HG03469 (cell line): ENCODE measurements at regions not wholly inside any gene's neighbourhood (a gene's known extent, or its start where the extent isn't known, plus 50 kb on each side); places are given as distances from the start of the nearest gene placed in this dataset.

Source experiments
- ATAC-seq: cut with Tn5 transposase; IDR thresholded peaks from one replicate; pipeline ENCODE4 v1.9.1; 2021; ENCODE audit warnings: mild to moderate bottlenecking, moderate library complexity, moderate number of reproducible peaks; ENCODE audit not compliant: unreplicated experiment

DNA sequence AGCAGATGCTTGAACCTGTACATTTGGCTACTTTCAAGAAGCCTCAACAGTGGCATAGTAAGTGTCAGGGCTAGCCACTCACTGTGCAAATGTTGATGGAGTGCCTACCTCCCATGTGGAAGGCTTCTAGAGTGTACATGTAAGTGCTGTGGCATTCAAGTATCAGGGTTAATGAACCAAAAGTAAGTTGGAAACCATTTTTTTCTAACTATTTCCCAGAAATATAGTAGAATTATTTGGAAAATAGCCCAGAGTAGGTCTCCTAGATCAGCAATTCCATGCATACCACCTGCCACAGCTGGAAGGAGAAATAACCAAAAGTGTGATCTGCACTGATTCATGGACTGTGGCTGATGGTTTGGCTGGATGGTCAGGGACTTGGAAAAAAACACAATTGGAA, 53.3 kb downstream of the FOXD1 start:
- no peak for ATAC-seq

DNA sequence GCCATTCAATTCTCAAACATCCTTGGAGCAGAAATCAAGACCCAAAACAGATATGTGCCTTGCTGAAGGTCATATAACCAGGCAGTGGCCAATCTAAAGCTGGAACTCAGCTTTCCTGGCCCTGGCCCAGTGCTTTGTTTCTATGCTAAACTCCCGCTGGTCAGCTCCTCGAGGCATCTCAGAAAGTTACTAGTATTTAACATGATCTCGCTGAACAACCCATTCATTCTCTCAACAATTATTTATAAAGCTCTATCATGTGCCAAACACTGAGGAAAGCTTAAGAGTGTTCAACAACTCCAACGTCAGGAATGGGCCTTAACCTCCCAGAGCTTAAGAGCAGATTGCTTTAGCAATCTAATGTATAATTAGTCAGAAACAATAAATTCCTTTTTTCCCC, 54.0 kb downstream of the FOXD1 start:
- no peak for ATAC-seq

DNA sequence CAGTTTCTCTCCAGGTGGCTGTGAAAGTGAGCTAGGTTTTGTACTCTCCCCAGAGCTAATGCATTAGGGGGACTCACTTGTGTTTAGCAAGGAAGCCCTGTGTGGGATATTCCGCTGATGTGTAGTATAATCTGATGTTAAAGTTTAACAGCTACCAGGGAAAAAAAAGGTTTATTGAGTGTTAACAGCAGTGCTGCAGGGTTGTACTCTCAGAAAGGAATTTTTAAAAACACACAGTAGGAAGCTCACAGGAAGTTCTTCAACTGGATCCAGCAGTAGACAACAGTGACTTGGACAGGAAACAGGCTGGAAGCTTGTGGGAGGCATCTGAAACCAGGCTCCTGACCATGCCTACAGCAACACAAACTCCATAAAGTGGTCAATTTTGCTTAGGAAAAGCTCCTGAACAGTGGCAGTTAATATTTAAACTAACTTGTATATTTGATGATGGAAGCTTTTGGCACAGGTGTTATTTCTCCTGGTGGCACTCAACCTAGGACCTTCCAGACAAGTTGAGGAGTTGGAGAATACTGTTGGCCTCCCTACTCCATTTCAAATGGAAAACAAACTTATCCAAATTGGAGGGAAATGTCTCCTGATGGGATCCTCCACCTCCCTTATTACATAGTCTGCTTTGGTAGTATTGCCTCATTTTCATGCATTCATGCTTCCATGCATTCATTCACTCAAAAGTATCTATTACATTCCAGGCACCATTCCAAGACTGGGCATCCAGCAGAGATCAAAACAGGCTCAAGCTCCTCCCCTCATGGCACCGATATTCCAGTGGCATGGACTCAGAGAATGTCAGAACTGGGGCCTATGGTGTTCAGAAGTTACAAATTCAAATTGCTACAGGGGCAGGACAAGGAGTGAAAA, 54.7 kb downstream of the FOXD1 start:
- no peak for ATAC-seq

DNA sequence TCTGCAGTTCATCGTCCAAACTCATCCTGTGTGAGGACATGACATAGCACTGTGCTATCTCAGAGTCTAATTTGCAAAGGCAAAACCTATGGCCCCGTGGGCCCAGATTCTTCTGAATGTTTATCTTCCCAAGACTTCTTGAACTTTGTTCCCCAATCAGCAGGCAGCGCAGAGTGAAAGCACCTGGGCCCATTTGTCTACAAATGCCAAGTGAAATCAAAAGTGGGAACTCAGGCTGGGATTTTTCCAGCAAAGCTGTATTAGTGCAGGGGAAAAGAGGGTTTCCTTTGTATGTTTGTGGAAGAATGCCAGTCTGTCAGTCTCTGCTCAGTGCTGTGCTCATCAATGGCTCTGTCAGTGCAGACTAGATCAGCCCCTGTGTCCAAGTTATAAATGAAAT, 55.8 kb downstream of the FOXD1 start:
- ATAC-seq = no peak

DNA sequence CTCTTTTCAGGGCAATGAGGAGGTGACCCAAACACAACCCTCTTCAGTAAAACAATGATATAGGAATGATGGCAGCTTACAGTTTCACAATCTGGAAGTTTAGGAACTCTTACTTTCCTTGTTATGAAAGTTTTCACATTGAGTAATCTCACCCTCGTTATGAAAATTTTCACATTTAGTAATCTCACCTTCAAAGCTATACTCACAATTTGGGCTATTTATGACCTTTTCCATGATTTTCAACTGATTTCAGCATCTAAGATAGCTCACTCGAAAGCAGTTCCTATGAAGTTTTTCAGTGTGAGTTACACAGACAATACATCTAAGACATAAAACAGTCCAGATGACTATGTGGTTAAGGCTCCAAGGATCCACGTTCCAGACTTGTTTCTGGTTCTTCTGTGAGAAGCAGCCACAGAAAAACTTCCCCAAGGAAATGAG, 57.1 kb downstream of the FOXD1 start:
- no peak for ATAC-seq

DNA sequence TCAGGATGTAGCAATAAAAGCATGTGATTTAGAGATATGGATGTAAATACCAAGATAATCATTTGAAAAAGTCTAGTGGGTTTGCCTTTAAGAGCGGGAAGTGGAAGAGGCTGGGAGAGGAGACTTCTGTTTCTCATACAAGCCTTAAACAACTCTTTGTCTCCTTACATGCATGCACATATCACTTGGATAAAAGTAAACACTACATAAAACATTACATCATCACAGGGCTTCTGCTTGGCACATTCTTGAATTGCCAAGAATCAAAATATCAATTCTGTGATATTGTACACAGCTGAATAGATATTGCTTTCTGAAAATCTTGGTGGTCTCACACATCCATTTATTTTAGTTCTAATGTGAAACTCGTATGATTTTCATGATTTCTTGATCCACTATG, 57.6 kb downstream of the FOXD1 start:
- ATAC-seq = no peak

DNA sequence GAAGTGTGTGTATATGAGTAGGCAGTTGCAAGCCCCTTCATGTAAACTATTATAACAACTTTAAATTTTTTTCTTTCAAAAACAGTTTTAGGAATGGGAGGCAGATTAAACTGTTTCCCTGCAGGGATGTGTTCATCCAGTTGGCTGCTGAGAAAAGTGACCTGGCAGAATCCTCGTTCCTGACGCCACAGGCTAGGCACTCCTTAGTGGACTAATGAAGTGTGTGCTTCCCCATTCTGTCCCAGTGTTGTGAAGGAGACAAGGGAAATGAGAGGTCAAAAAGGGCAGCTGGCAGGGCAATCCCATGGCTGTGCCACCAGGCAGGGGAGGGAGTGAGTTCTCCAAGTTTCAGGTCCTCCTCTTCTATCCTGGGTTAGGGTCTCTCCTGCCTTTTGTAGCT, 59.8 kb downstream of the FOXD1 start:
- no peak for ATAC-seq

DNA sequence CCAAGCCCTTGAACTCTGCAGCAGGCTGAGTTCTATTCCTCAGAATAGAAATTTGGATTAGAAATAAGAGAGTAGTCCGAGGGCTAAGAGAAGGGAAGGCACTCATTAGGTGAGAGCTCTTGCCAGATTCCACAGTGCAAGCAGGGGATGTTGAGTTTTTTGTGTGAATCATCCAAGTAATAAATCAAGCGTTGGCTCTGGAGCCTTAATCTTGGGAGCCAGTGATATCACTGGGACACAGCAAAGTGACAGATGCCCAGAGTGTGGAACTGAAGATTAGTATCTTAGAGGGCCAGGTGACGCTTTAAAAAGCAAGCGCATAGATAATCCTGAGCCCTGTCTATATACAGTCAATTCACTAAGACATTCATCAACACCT, 60.3 kb downstream of the FOXD1 start:
- no peak for ATAC-seq

DNA sequence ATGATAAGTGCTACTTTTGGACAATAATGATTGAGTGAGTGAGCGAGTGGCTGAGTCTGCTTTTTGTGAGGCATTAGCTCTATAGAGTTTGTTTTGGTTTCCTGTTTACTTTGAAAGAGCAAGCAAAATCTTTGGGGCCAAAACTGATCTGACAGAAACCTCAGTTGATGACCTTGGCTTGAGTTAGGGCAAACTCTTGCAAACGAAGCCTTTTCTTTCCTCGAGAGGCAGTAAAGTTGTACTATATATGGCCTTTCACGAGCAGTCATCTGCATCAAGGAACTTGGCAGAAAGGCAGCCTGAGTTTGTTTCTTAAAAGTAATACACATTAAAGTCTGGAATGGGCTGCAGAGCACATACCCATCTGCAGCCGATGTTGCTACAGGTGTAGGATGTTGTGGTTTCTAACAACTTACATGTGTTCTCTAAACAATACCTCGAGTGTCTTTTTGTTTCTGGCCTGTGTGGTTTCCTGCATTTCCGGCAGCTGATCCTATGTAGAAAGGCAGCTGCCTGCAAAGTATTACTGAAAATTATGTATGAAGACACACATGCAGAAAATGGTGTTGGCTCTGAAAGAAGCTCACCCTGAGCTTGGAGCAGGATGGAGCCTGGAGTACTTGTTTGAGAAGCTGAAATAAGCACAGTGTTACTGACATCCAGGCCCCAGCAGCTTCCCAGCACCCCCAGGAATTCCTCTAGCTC, 60.8 kb downstream of the FOXD1 start:
- ATAC-seq = peak; percentile 91

DNA sequence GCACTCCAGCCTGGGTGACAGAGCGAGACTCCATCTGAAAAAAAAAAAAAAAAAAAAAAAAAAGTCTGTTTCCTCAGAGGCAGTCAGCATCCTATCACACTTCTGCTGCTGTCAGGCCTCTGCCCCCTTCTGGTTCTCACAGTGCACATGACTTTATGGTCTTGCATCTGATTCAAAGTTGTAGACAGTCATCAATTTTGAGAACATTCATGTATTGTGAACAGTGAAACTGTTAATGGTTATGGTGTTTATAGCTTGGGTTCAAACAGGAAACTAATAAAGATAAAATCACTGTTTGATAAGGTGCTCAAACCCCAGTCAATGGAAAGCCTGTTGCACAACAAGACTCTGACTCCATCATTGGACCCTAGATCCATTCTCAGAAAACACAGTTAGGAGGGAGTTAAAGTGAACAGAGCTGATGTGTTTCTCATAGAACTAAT, 61.4 kb downstream of the FOXD1 start:
- ATAC-seq = no peak

DNA sequence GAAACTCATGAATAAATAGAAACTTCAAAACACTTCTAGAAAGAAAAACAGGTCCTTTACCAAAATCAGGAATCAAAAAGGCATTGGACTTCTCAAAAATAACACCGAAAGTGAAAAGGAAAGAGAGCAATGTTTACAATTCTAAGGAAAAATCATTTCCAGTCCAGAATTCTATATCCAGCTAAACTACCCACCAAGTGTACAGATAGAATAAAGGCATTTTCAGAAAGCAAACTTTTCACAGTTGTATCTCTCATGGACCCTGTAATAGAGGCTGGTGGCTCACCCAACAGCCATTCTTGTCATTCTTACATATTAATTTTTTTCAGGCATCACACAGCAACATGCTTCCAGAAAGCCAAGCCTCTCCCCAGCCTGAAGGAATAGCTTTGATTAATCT, 63.7 kb downstream of the FOXD1 start:
- no peak for ATAC-seq

DNA sequence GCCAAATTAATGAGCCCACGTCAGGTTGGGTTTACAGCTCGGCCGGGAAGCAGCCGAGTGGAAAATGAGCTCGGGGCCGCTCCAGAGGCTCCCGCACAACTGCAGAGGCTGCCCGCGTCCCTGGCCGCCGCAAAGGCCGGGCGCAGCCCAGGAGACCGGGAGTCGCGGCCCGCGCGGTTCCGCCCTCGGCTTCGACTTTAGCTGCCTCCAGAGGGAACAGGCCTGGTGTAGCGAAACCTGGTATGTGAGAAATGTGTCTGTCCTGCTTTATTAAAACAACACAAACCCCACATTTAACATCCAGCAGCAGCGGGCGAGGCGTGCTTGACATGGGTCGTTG, 66.2 kb downstream of the FOXD1 start:
- no peak for ATAC-seq

DNA sequence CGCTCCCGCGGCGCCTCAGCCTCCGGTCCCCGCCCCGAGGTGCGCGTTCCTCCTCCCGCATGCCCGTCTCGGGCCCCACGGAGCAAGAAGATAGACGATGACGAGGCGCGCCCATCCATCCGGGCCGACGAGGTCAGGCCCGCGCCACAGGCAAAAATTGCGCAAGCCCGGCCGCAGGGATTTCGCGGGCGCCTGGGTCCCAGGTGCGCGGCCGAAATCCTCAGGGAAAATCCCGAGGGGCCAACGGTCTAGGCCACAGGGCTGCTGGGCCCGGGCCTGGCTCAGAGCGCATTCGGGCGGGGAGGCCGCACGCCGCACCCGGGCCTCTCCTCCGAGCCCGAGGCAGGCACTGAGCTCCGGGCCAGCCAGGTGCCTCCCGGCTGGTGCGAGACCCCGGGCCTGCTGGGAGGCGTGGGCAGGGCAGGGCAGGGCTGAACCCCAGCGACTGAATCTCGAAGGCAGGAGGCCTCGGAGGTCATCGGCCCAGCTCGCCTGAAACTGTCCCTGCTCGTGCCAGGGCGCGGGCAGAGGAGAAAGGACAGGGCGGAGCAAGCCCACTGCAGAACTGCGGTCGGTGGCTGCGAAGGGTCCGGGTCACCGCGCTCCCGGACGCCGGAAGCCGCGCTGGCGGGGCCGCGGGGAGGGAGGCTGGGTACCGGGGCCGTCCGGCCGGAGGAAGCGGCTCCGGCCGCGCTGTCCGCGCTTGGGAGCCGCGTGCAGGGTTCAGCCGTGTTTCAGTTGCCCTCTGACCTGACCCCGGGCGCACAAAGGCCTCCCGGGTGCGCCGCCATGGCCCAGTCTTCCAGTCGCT, 66.8 kb downstream of the FOXD1 start:
- no peak for ATAC-seq

DNA sequence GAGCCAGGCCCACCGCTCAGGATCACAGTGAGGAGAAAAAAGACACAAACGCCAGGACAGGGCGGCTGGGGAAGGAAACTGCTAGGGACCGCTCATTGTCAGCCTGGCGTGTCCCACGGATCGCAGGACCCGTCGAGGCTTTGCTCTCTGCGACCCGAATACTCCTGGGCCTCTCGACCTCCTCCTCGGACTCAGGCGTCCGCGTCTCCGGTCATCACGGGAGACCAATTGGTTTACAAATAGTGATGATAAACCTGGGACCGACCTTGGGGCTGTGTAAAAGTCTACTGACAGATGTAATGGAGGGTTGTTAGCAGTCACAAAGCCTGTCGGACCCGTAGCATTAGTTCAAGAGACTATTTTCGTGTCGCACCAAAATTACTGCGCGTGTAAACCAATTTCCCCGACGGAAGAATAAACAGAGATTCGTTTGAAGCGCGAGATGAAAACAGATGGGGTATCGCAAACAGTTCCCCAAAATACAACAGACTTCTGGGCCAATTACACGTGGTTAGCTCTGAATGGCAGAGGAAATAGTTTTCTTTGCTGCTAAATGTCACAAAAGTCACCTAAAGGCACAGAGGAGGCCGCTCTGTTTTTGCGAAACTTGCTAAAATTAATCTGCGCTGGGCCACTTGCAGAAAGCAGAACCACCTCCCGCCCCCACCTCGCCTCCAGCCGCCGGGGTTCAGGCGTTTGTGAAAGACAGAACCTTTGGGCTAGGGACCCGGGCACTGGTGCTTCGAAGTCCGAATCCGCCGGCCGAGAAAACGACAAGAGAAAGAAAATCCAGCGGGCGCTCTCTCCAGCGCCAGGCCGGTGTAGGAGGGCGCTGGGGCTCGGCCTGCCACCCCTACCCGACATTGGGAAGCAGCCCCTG, 67.6 kb downstream of the FOXD1 start:
- ATAC-seq = no peak

DNA sequence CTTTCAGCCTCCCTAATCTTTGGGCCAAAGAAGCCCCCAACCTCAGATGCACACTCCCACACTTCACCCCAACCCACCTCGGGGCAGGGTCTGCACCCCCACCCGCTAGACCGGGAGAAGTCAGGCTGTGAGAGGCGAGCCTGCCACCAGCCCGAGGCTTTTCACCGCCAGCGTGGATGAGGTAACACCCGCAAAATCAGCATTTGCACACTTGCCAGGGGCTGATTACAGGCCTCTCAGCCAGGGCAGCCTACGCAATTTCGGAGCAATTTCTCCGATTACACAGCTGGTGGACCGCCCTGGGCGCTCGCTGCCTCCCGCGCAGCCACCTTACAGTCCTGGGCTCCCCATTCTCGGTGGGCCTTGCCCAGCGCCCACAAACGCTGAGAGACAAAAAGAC, 68.5 kb downstream of the FOXD1 start:
- ATAC-seq = no peak

DNA sequence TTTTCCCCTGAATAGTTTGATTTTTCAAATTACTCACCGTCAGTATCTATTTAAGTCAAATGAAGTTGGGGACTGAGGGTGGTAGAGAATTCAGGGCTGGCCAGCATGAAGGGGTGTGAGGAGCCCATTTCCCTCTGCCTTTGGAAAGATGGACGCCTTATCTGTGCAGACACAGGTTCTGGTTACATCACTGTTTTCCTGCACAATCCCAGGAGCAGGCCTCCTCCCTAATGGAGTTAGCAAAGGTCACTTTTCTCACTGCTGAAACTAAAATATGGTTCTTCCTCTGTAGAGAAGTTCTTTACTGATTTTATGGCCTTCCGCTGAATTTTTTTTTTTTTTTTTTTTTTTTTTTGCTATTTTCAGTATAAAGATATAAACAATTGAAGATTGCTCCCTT, 69.1 kb downstream of the FOXD1 start:
- ATAC-seq = no peak

DNA sequence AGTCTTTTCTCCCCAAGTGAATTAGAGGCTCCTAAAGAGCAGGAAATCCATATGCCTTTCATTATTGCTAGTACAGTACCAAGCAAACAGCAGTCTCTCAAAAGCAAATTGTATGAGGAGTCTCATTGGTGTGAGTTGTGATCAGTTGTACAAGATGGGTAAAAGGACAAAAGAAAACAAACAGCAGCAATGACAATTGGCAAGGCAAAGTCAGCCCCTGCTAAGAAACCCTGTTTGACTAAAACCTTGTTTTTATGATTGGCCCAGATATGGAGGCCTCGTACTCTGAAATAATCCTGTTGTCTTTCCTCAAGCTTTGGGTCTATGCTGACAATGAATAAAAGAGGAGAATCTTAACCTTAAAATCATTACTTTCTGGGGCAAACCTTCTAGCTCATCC, 69.8 kb downstream of the FOXD1 start:
- ATAC-seq = no peak

DNA sequence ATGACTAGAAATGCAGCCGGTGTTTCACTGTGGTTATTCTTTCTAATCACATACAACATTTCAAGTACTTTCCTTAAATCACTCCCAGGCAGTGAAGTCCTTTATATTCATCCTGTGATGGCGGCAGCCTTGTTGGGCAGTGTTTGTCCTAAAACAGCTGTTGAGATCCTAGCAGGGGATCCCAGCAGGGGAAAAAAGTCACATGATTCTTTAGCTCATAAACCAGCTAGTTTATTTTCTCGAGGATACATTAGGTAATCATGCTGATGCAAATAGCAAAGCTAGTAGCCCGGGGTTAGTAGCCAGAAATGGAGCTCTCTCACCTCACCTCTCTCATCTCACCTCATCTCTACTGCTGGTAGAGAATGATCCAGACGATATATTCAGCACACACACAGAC, 70.5 kb downstream of the FOXD1 start:
- no peak for ATAC-seq

DNA sequence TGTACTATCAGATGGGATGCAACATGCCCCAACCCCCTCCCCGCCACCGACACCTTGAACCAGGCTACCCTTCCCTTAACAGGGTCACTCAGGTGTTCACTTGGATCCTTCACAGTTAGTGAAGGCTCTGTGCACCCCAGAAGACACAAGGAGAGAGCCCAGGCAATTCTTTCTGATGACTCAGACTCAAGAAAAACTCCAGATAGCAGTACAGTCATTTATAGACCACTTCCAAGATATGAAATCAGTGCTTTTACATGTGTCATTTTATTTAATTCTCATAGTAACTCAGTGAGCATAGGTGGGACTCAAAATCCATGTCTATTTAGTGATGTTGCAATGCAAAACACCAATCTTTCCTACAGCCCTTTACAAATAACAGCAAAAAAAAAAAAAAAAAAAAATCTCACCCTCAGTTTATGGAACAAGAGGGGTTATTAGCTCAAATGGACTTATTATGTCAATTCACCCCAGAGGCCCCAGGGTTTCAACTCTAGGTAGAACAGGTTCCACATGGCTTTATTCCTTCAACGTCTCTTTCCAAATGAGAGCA, 71.9 kb downstream of the FOXD1 start:
- ATAC-seq = no peak

DNA sequence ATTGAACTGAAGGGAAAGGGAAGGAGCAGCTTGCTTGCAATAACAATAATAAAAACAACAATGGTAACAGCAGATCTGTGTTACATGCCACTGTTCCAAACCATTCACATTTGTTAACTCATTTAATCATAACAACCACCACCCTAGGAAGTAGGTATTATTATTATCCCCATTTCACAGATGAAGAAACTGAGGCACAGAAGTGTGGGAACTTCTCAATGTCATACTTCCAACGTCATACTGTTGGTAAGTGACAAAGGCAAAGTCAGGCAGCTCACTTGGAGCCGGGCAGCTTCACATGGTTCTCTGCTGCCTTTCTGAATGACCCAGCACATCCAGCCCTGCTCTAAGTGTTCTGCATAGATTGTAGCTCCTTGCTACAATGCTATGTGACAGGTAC, 72.6 kb downstream of the FOXD1 start:
- ATAC-seq = no peak
